HG03064 (cell line): ENCODE measurements at regions not wholly inside any gene's neighbourhood (a gene's known extent, or its start where the extent isn't known, plus 50 kb on each side); places are given as distances from the start of the nearest gene placed in this dataset.

ENCODE experiments used
- ATAC-seq: cut with Tn5 transposase; IDR thresholded peaks from one replicate; pipeline ENCODE4 v1.9.1; 2021; ENCODE audit warnings: low read depth; ENCODE audit not compliant: unreplicated experiment

- ATAC-seq = no peak
Measured at GRCh38 chr13:39279077-39279476, 240.8 kb downstream of the NHLRC3 start.

- no peak for ATAC-seq
Measured at GRCh38 chr13:39281539-39282150, 243.4 kb downstream of the NHLRC3 start.

GRCh38 chr13:39282400-39282972, 244.2 kb downstream of the NHLRC3 start:
- ATAC-seq = no peak

- ATAC-seq = no peak
Measured at GRCh38 chr13:39283072-39283471, 244.8 kb downstream of the NHLRC3 start.

- no peak for ATAC-seq
Measured at GRCh38 chr13:39284801-39285388, 246.6 kb downstream of the NHLRC3 start.
